ENCODE measurements at regions not wholly inside any gene's neighbourhood (a gene's known extent, or its start where the extent isn't known, plus 50 kb on each side); places are given as distances from the start of the nearest gene placed in this dataset.

- Mint-ChIP-seq H3K27ac (peak overlapping the region in 2 of 3 experiments; percentile 15 to 43), H3K4me3 (no peak overlapping the region), H3K9me3 (no peaks in the 10 kb centered on the region), H3K27me3 (ENCODE audit: low read depth) (no peaks in the 10 kb centered on the region), H3K4me1 (peaks cover 37% of the 10 kb centered on the region), H3K36me3 (ENCODE audit: low read depth) (peaks cover 3% of the 10 kb centered on the region)
- no peak for TF ChIP-seq CTCF (IDR thresholded peaks at IDR 0.05; ENCODE audit: unreplicated experiment in 3 of 3)
These were observed 123.5 kb upstream of the RFLNA start for GRCh38 chr12:124171231-124171979.

DNA sequence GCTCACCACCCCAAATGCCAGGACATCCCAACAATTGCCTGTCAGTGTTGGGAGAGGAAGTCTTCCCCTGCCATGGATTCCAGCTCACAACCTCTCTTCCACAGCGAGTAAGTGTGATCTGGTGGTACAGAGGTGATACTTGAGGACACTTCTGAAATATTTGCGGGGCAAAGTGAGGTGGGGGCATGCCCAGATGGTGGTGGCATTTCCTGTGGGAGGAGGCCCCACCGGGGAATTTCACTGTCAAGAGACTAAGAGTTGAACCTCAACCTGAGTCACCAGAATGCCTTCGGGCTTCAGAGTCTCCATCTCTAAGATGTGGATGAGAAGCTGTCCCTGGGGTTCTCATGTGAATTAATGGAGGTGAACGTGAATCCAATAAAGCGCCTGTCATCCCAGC, 122.3 kb upstream of the RFLNA start:
- H3K27ac Mint-ChIP-seq = no peak overlapping the region
- H3K27me3 Mint-ChIP-seq (ENCODE audit: low read depth) = no peaks in the 10 kb centered on the region
- no peaks in the 10 kb centered on the region for H3K9me3 Mint-ChIP-seq
- no peak overlapping the region for H3K4me3 Mint-ChIP-seq
- H3K36me3 Mint-ChIP-seq (ENCODE audit: low read depth) = peaks cover 3% of the 10 kb centered on the region
- H3K4me1 Mint-ChIP-seq = peaks cover 37% of the 10 kb centered on the region
- TF ChIP-seq CTCF (IDR thresholded peaks at IDR 0.05; ENCODE audit: unreplicated experiment in 3 of 3) = no peak

GRCh38 chr12:124173692-124174091, 121.2 kb upstream of the RFLNA start:
- peaks cover 37% of the 10 kb centered on the region for H3K4me1 Mint-ChIP-seq
- peak overlapping the region in 2 of 3 experiments; percentile 73 to 82 for H3K27ac Mint-ChIP-seq
- no peak for TF ChIP-seq CTCF (IDR thresholded peaks at IDR 0.05; ENCODE audit: unreplicated experiment in 3 of 3)
- H3K36me3 Mint-ChIP-seq (ENCODE audit: low read depth) = peaks cover 3% of the 10 kb centered on the region
- no peaks in the 10 kb centered on the region for H3K9me3 Mint-ChIP-seq
- no peak overlapping the region for H3K4me3 Mint-ChIP-seq
- no peaks in the 10 kb centered on the region for H3K27me3 Mint-ChIP-seq (ENCODE audit: low read depth)

DNA sequence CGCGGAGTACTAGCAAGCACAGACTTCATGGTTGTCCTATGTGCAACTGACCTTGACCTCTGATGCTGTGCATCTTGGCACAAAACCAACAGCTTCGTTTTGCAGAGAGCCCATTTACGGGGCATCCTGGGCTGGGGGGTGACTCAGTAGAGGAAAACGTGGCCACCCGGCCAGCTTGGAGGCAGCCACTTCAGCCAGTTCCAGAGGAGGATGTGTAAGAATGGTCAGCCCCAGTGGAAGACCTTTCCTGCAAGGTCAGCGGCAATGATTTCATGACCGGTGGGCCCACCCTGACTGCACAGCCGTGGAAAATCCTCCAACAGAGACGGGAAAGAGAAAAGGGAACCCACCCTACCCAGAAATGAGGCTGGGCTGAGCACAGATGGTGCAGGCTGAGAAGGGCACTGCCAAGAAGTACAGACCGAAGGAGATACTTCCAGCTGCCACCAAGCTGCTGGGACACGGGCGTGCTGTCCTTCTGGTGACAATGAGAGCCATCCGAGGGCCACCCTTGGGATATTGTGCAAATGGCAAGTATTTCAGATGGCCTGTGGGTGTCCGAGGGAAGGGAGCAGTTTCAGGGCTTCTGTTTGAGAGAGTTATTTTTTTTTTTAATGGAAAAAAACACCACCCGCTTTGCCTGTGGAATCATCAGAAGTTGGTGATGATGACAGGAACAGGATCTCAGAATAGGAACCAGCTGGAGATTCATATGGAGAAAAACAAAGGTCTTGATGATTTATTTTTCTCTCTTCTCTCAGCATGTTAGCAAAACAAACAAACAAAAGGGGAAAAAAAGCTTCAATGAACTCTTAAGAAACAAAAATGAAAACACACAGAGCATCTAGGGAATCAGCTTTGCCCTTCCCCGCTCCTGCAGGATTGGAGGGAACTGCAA, 120.2 kb upstream of the RFLNA start:
- Mint-ChIP-seq H3K27ac (peak overlapping the region; percentile 53 to 82 (median 73)), H3K36me3 (ENCODE audit: low read depth) (no peaks in the 10 kb centered on the region), H3K9me3 (peaks cover 2% of the 10 kb centered on the region), H3K4me1 (peaks cover 37% of the 10 kb centered on the region), H3K27me3 (ENCODE audit: low read depth) (no peaks in the 10 kb centered on the region), H3K4me3 (no peak overlapping the region)
- no peak for TF ChIP-seq CTCF (IDR thresholded peaks at IDR 0.05; ENCODE audit: unreplicated experiment in 3 of 3)

- H3K9me3 Mint-ChIP-seq = peaks cover 2% of the 10 kb centered on the region
- H3K4me3 Mint-ChIP-seq = no peak overlapping the region
- peak overlapping the region; percentile 8 to 82 (median 30) for H3K27ac Mint-ChIP-seq
- no peaks in the 10 kb centered on the region for H3K36me3 Mint-ChIP-seq (ENCODE audit: low read depth)
- H3K4me1 Mint-ChIP-seq = peaks cover 34% of the 10 kb centered on the region
- H3K27me3 Mint-ChIP-seq (ENCODE audit: low read depth) = no peaks in the 10 kb centered on the region
- TF ChIP-seq CTCF (IDR thresholded peaks at IDR 0.05; ENCODE audit: unreplicated experiment in 3 of 3) = no peak
These were observed 119.2 kb upstream of the RFLNA start for GRCh38 chr12:124175704-124176103.
